ENCODE measurements at regions not wholly inside any gene's neighbourhood (a gene's known extent, or its start where the extent isn't known, plus 50 kb on each side); places are given as distances from the start of the nearest gene placed in this dataset.

- H3K27ac Mint-ChIP-seq = no peak overlapping the region
- no peak overlapping the region for H3K4me3 Mint-ChIP-seq
- H3K4me1 Mint-ChIP-seq = peaks cover 0 to 8% (median 4%) of the 10 kb centered on the region in 4 donors
- no peak for DNase-seq
- H3K36me3 Mint-ChIP-seq = no peaks in the 10 kb centered on the region
- peaks cover 3 to 31% (median 13%) of the 10 kb centered on the region in 5 donors for H3K27me3 Mint-ChIP-seq
- peaks cover 0 to 3% (median 0%) of the 10 kb centered on the region in 9 donors for H3K9me3 Mint-ChIP-seq
- POLR2A ChIA-PET = no interaction called here
- no peak for ATAC-seq
These were observed 346.3 kb downstream of the SHANK2 start for GRCh38 chr11:70906101-70906500.

DNA sequence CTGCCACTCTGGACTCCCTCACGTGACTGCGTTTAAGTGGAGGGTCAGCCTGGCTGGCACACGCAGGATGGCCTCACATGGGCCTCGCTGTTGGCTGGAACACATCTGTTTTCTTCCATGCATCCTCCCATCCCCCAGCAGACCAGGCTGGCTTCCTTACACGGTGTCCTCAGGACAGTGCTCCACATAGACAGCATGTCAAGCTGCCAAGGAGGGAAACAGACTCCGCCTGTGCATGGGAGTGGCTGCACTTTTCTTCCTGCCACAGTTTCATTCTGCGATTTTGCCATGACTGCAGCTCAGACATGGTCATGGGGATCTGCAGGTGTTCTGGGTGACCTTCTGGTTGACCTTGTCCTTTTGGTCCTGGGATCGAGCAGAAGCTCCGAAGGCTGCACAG is 344.2 kb downstream of the SHANK2 start:
- H3K27me3 Mint-ChIP-seq = peaks cover 4 to 26% (median 10%) of the 10 kb centered on the region in 5 donors
- ATAC-seq = no peak
- POLR2A ChIA-PET = no interaction called here
- peaks cover 0 to 3% (median 0%) of the 10 kb centered on the region in 9 donors for H3K9me3 Mint-ChIP-seq
- H3K36me3 Mint-ChIP-seq = no peaks in the 10 kb centered on the region
- DNase-seq = no peak
- peaks cover 0 to 2% (median under 1%) of the 10 kb centered on the region in 4 donors for H3K4me1 Mint-ChIP-seq
- no peak overlapping the region for H3K4me3 Mint-ChIP-seq
- H3K27ac Mint-ChIP-seq = no peak overlapping the region

DNA sequence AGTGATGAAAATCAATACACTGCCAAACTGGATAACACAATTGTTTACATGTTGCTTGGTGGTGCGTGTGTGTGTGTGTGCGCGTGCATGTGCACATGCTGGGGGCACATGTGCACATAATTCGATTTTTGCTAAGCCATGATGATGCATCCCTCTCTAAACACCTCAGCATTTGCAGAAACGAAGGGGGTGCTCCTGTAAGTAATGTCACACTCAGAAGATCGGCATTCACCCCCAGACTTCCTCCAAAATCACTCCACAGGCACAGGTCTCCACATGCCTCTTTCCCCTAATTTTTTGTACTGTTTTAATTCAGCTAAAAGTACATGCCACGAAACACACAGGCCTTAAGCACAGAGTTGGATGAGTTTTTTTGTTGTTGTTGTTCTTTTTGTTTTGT is 341.5 kb downstream of the SHANK2 start:
- ATAC-seq (no peak), DNase-seq (no peak)
- H3K27me3 Mint-ChIP-seq = peaks cover 6 to 25% (median 12%) of the 10 kb centered on the region in 5 donors
- no peaks in the 10 kb centered on the region for H3K4me1 Mint-ChIP-seq
- H3K4me3 Mint-ChIP-seq = no peak overlapping the region
- H3K36me3 Mint-ChIP-seq = no peaks in the 10 kb centered on the region
- no peaks in the 10 kb centered on the region for H3K9me3 Mint-ChIP-seq
- H3K27ac Mint-ChIP-seq = no peak overlapping the region
- POLR2A ChIA-PET = no interaction called here

DNA sequence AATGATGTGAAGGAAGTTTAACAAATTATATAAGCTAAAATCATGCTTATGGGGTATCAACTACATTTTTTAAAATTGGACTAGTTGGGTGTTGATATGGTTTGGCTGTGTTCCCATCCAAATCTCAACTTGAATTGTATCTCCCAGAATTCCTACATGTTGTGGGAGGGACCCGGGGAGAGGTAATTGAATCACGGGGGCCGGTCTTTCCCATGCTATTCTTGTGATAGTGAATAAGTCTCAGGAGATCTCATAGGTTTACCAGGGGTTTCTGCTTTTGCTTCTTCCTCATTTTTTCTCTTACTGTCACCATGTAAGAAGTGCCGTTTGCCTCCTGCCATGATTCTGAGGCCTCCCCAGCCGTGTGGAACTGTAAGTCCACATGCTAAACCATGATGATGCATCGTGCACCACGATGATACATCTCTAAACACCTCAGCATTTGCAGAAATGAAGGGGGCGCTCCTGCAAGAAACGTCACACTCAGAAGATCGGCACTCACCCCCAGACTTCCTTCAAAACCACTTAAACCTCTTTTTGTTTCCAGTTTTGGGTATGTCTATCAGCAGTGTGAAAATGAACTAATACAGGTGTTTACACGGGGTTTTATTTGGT is 340.0 kb downstream of the SHANK2 start:
- H3K27ac Mint-ChIP-seq = peak overlapping the region in 1 of 10 donors; percentile 33
- H3K9me3 Mint-ChIP-seq = peaks cover 0 to 3% (median 0%) of the 10 kb centered on the region in 9 donors
- H3K27me3 Mint-ChIP-seq = peaks cover 7 to 27% (median 12%) of the 10 kb centered on the region in 5 donors
- DNase-seq (no peak), ATAC-seq (no peak)
- POLR2A ChIA-PET = no interaction called here
- H3K4me1 Mint-ChIP-seq = no peaks in the 10 kb centered on the region
- H3K4me3 Mint-ChIP-seq = peak overlapping the region in 1 of 10 donors; percentile 10
- peaks cover 0 to 1% (median 0%) of the 10 kb centered on the region in 3 donors for H3K36me3 Mint-ChIP-seq

- DNase-seq = no peak
- Mint-ChIP-seq H3K27me3 (peaks cover 10 to 26% (median 15%) of the 10 kb centered on the region in 5 donors), H3K27ac (no peak overlapping the region), H3K36me3 (peaks cover 0 to 5% (median 0%) of the 10 kb centered on the region in 3 donors), H3K4me1 (no peaks in the 10 kb centered on the region), H3K9me3 (peaks cover 0 to 10% (median under 1%) of the 10 kb centered on the region in 9 donors), H3K4me3 (no peak overlapping the region)
- POLR2A ChIA-PET = no interaction called here
- no peak for ATAC-seq
These were observed 338.6 kb downstream of the SHANK2 start for GRCh38 chr11:70913715-70914231.

DNA sequence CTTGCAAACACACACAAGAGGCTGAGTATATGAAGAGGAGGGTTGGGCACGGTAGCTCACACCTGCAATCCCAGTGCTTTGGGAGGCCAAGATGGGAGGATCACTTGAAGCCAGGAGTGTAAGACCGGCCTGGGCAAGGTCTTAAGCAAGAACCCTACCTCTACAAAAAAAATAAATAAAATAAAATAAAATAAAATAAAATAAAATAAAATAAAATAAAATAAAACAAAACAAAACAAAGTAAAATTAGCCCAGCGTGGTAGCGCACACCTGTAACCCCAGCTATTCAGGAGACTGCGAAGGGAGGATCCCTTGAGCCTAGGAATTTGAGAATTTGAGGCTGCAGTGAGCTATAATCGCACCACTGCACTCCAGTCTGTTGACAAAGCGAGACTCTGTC is 337.9 kb downstream of the SHANK2 start:
- no peak overlapping the region for H3K4me3 Mint-ChIP-seq
- ATAC-seq (no peak), DNase-seq (no peak)
- H3K4me1 Mint-ChIP-seq = no peaks in the 10 kb centered on the region
- peaks cover 0 to 10% (median 3%) of the 10 kb centered on the region in 9 donors for H3K9me3 Mint-ChIP-seq
- peaks cover 0 to 5% (median 0%) of the 10 kb centered on the region in 3 donors for H3K36me3 Mint-ChIP-seq
- H3K27me3 Mint-ChIP-seq = peaks cover 8 to 20% (median 14%) of the 10 kb centered on the region in 5 donors
- POLR2A ChIA-PET = no interaction called here
- no peak overlapping the region for H3K27ac Mint-ChIP-seq

- peaks cover 2 to 18% (median 8%) of the 10 kb centered on the region in 9 donors for H3K9me3 Mint-ChIP-seq
- no peak for ATAC-seq
- no peak overlapping the region for H3K27ac Mint-ChIP-seq
- H3K4me3 Mint-ChIP-seq = no peak overlapping the region
- DNase-seq = no peak
- POLR2A ChIA-PET = no interaction called here
- no peaks in the 10 kb centered on the region for H3K4me1 Mint-ChIP-seq
- H3K27me3 Mint-ChIP-seq = peaks cover 8 to 15% (median 10%) of the 10 kb centered on the region in 5 donors
- H3K36me3 Mint-ChIP-seq = peaks cover 0 to 9% (median 0%) of the 10 kb centered on the region in 3 donors
These were observed 337.0 kb downstream of the SHANK2 start for GRCh38 chr11:70915158-70915985.

- no peak overlapping the region for H3K27ac Mint-ChIP-seq
- no peak for ATAC-seq
- peaks cover 0 to 19% (median 0%) of the 10 kb centered on the region in 3 donors for H3K36me3 Mint-ChIP-seq
- peaks cover 9 to 27% (median 16%) of the 10 kb centered on the region in 9 donors for H3K9me3 Mint-ChIP-seq
- no peak overlapping the region for H3K4me3 Mint-ChIP-seq
- H3K4me1 Mint-ChIP-seq = no peaks in the 10 kb centered on the region
- H3K27me3 Mint-ChIP-seq = peaks cover under 1 to 11% (median 7%) of the 10 kb centered on the region in 5 donors
- POLR2A ChIA-PET = no interaction called here
- no peak for DNase-seq
These were observed 336.0 kb downstream of the SHANK2 start for GRCh38 chr11:70916351-70916750.

DNA sequence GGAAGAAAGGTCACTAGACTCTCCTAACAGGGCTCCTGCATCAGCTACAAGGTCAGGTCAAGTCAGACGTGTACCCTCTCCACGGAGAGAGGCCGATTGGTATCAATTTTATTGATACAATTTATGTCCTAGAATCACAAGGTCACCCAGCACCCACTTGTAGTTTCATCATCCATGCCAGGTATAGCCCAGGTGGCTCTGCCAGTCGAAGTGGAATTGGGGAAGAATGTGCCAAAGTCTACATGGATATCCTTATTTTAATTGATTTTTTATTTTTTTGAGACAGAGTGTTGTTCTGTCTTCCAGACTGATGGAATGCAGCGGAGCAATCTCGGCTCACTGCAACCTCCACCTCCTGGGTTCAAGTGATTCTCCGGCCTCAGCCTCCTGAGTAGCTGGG is 334.1 kb downstream of the SHANK2 start:
- POLR2A ChIA-PET = no interaction called here
- DNase-seq (no peak), ATAC-seq (no peak)
- Mint-ChIP-seq H3K4me1 (no peaks in the 10 kb centered on the region), H3K27me3 (peaks cover 0 to 7% (median 6%) of the 10 kb centered on the region in 5 donors), H3K36me3 (peaks cover 0 to 33% (median 0%) of the 10 kb centered on the region in 3 donors), H3K4me3 (no peak overlapping the region), H3K27ac (no peak overlapping the region), H3K9me3 (peaks cover 15 to 46% (median 29%) of the 10 kb centered on the region in 9 donors)

- H3K4me3 Mint-ChIP-seq = no peak overlapping the region
- ATAC-seq (no peak), DNase-seq (no peak)
- H3K27me3 Mint-ChIP-seq = peaks cover 0 to 7% (median 4%) of the 10 kb centered on the region in 5 donors
- H3K9me3 Mint-ChIP-seq = peaks cover 15 to 46% (median 31%) of the 10 kb centered on the region in 9 donors
- no peaks in the 10 kb centered on the region for H3K4me1 Mint-ChIP-seq
- no peak overlapping the region for H3K27ac Mint-ChIP-seq
- H3K36me3 Mint-ChIP-seq = peaks cover 0 to 33% (median 0%) of the 10 kb centered on the region in 3 donors
- POLR2A ChIA-PET = no interaction called here
These were observed 330.6 kb downstream of the SHANK2 start for GRCh38 chr11:70921804-70922203.

- ATAC-seq = no peak
- no peak overlapping the region for H3K4me3 Mint-ChIP-seq
- peaks cover 1 to 24% (median 8%) of the 10 kb centered on the region in 5 donors for H3K27me3 Mint-ChIP-seq
- H3K27ac Mint-ChIP-seq = no peak overlapping the region
- H3K36me3 Mint-ChIP-seq = peaks cover 0 to 28% (median 0%) of the 10 kb centered on the region in 3 donors
- POLR2A ChIA-PET = no interaction called here
- H3K4me1 Mint-ChIP-seq = no peaks in the 10 kb centered on the region
- DNase-seq = peak in 1 of 10 donors; percentile 14
- peaks cover 15 to 43% (median 26%) of the 10 kb centered on the region in 9 donors for H3K9me3 Mint-ChIP-seq
These were observed 328.3 kb downstream of the SHANK2 start for GRCh38 chr11:70924108-70924507.

DNA sequence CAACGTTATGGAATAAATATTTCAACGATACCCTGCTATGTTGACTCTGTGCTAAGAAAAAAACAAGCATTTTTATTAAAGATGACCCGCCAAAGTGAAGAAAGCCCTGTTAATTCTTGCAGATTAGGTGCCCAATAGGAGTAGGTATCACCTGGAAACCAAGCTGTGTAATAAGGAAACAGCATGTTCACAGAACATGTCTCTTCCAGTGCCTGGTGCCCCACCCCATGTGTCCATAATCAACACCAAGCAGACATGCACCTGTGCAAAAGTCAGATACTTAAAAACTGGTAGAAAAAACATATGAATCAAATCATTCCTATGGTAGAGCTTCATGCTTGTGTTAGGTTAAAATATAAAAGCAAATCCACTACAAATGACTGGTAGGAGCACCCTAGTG is 327.1 kb downstream of the SHANK2 start:
- POLR2A ChIA-PET = no interaction called here
- Mint-ChIP-seq H3K27ac (no peak overlapping the region), H3K27me3 (peaks cover 1 to 35% (median 9%) of the 10 kb centered on the region in 5 donors), H3K4me1 (no peaks in the 10 kb centered on the region), H3K36me3 (peaks cover 0 to 25% (median 0%) of the 10 kb centered on the region in 3 donors), H3K9me3 (peaks cover 13 to 43% (median 27%) of the 10 kb centered on the region in 9 donors), H3K4me3 (no peak overlapping the region)
- ATAC-seq (no peak), DNase-seq (no peak)

Measured in naive thymus-derived CD8-positive, alpha-beta T cell (primary cell).